Ovary (tissue), 7 donors: ENCODE measurements at regions not wholly inside any gene's neighbourhood (a gene's known extent, or its start where the extent isn't known, plus 50 kb on each side); places are given as distances from the start of the nearest gene placed in this dataset.

Experiments
- DNase-seq, 5 donors: peaks; one replicate each; pipeline ENCODE4 v3.0.0-alpha.2; 2019 to 2020
- H3K27ac ChIP-seq, 2 donors: fragments of 200-600 bp; one replicate each; pipeline versions ENCODE4 v1.5.1 to v1.8.0; 2019 to 2022
- H3K27me3 ChIP-seq: fragments of 200-600 bp; one replicate; pipeline ENCODE4 v1.8.0; 2022
- H3K36me3 ChIP-seq: fragments of 200-600 bp; sonication (generic); one replicate; pipeline ENCODE4 v1.5.1; 2019
- H3K4me1 ChIP-seq: one replicate; pipeline ENCODE4 v1.8.1; 2013; ENCODE audit warnings: mild to moderate bottlenecking, moderate library complexity; ENCODE audit not compliant: insufficient read depth
- H3K4me3 ChIP-seq: fragments of 200-600 bp; sonication (generic); one replicate; pipeline ENCODE4 v1.5.1; 2017
- H3K9me3 ChIP-seq, 2 donors: fragments of 200-600 bp in 1 of 2; sonication (generic) in 1 of 2; one replicate each; pipeline versions ENCODE4 v1.5.1 to v1.8.1; 2013 to 2019; ENCODE audit warnings: mild to moderate bottlenecking in 1 of 2, moderate library complexity in 1 of 2
- CTCF ChIP-seq, 3 donors: fragments of 450-650 bp in 2 of 3; fragments of 200-600 bp in 1 of 3; IDR thresholded peaks; one replicate each; pipeline versions ENCODE4 v1.5.1 to v1.8.0; 2016 to 2022; ENCODE audit warnings: antibody characterized with exemption in 3 of 3, mild to moderate bottlenecking in 1 of 3
- EP300 ChIP-seq: sonication (generic); formaldehyde crosslinking; IDR thresholded peaks from one replicate; pipeline ENCODE4 v1.6.1; 2017; ENCODE audit warnings: antibody characterized with exemption
- POLR2A ChIP-seq: fragments of 450-650 bp; IDR thresholded peaks from one replicate; pipeline ENCODE4 v1.6.1; 2017; ENCODE audit warnings: antibody characterized with exemption, mild to moderate bottlenecking, moderate library complexity
- WGBS, 3 donors: extraction: QIAGEN DNeasy Blood & Tissue Kit in 1 of 3; methylation state at CpG; one replicate each; pipeline versions ENCODE4 v1.1.5 to v1.1.7; 2013 to 2017; 5-methylcytosine and 5-hydroxymethylcytosine counted together
- intact Hi-C, 4 donors: fragments of 100-400 bp; cut with DNase I; formaldehyde crosslinking; loops; one replicate each; pipeline versions ENCODE4 v1.11.0 to v1.15.1; 2022 to 2023
- donor health status: DM: no; HTN: no; CAD: no; lungs with moderate emphysema.
- donor health status: DM: no; HTN: no; CAD: no.
- donor health status: Bipolar disorder and iron deficiency.
- donor health status: DM: no; HTN: no; CAD: no.
- donor health status: DM: yes; HTN: yes; CAD: no.

- Histone ChIP-seq H3K36me3 (no peaks in the 10 kb centered on the region), H3K9me3 (no peaks in the 10 kb centered on the region), H3K4me1 (no peaks in the 10 kb centered on the region), H3K27ac (no peak overlapping the region), H3K4me3 (no peak overlapping the region), H3K27me3 (no peaks in the 10 kb centered on the region)
- DNase-seq = no peak
- no peak for TF ChIP-seq CTCF (IDR thresholded peaks at IDR 0.05)
- TF ChIP-seq POLR2A = no peak
- no peak for TF ChIP-seq EP300
- WGBS, 3 donors = 14 to 22% (median 18%) methylated on average over 6 of the region's 6 CpGs
- intact Hi-C loops = no loop called here
Measured at GRCh38 chr6:164502833-164503232, 806.6 kb downstream of the C6orf118 start.

GRCh38 chr6:164495882-164496495, 813.4 kb downstream of the C6orf118 start:
- Histone ChIP-seq H3K9me3 (no peaks in the 10 kb centered on the region), H3K36me3 (no peaks in the 10 kb centered on the region), H3K27ac (no peak overlapping the region), H3K27me3 (no peaks in the 10 kb centered on the region), H3K4me1 (no peaks in the 10 kb centered on the region), H3K4me3 (no peak overlapping the region)
- TF ChIP-seq POLR2A (no peak), CTCF (IDR thresholded peaks at IDR 0.05) (no peak), EP300 (no peak)
- no peak for DNase-seq
- intact Hi-C loops = no loop called here
- WGBS, 3 donors = 81 to 87% (median 83%) methylated on average over 7 of the region's 7 CpGs

- Histone ChIP-seq H3K27me3 (no peaks in the 10 kb centered on the region), H3K9me3 (no peaks in the 10 kb centered on the region), H3K4me1 (no peaks in the 10 kb centered on the region), H3K4me3 (no peak overlapping the region), H3K27ac (no peak overlapping the region), H3K36me3 (no peaks in the 10 kb centered on the region)
- TF ChIP-seq POLR2A = no peak
- TF ChIP-seq EP300 = no peak
- no peak for TF ChIP-seq CTCF (IDR thresholded peaks at IDR 0.05)
- WGBS, 3 donors = 4 to 15% (median 7%) methylated on average over 2 of the region's 2 CpGs
- intact Hi-C loops = no loop called here
- DNase-seq = no peak
Measured at GRCh38 chr6:164478426-164478825, 831.0 kb downstream of the C6orf118 start.

- H3K27me3 ChIP-seq = no peaks in the 10 kb centered on the region
- H3K4me1 ChIP-seq = no peaks in the 10 kb centered on the region
- H3K27ac ChIP-seq = no peak overlapping the region
- WGBS, 3 donors = 73 to 86% (median 76%) methylated on average over 2 of the region's 2 CpGs
- H3K9me3 ChIP-seq = no peaks in the 10 kb centered on the region
- no peak for DNase-seq
- H3K4me3 ChIP-seq = no peak overlapping the region
- intact Hi-C loops = no loop called here
- TF ChIP-seq POLR2A (no peak), EP300 (no peak), CTCF (IDR thresholded peaks at IDR 0.05) (no peak)
- no peaks in the 10 kb centered on the region for H3K36me3 ChIP-seq
Measured at GRCh38 chr6:164477790-164478189, 831.6 kb downstream of the C6orf118 start.
